Mesodermal cell (in vitro differentiated cells): ENCODE measurements at regions not wholly inside any gene's neighbourhood (a gene's known extent, or its start where the extent isn't known, plus 50 kb on each side); places are given as distances from the start of the nearest gene placed in this dataset.

Experiments
- H3K27ac ChIP-seq: 2 replicates; pipeline ENCODE4 v1.7.0; 2013; ENCODE audit warnings: mild to moderate bottlenecking, low read depth, low read length, moderate library complexity; ENCODE audit not compliant: severe bottlenecking
- H3K36me3 ChIP-seq: 2 replicates; pipeline ENCODE4 v1.7.1; 2013; ENCODE audit warnings: mild to moderate bottlenecking, low read length, moderate library complexity; ENCODE audit not compliant: control insufficient read depth, insufficient read depth
- H3K4me1 ChIP-seq: one replicate; pipeline ENCODE4 v1.7.1; 2013; ENCODE audit warnings: mild to moderate bottlenecking, low read length; ENCODE audit not compliant: insufficient read depth, control insufficient read depth, poor library complexity, severe bottlenecking
- H3K4me3 ChIP-seq: 2 replicates; pipeline ENCODE4 v1.7.0; 2013; ENCODE audit warnings: low read length, control low read depth, mild to moderate bottlenecking; ENCODE audit not compliant: insufficient read depth, poor library complexity, severe bottlenecking; ENCODE audit errors: extremely low read depth
- H3K9me3 ChIP-seq: 2 replicates; pipeline ENCODE4 v1.7.1; 2013; ENCODE audit warnings: mild to moderate bottlenecking, low read length, moderate library complexity; ENCODE audit not compliant: control insufficient read depth
- WGBS, 2 experiments: methylation state at CpG; one replicate each; pipeline ENCODE4 v1.1.5; 2013; ENCODE audit warnings: missing lambda C conversion rate in 2 of 2; ENCODE audit not compliant: insufficient coverage in 2 of 2; 5-methylcytosine and 5-hydroxymethylcytosine counted together

DNA sequence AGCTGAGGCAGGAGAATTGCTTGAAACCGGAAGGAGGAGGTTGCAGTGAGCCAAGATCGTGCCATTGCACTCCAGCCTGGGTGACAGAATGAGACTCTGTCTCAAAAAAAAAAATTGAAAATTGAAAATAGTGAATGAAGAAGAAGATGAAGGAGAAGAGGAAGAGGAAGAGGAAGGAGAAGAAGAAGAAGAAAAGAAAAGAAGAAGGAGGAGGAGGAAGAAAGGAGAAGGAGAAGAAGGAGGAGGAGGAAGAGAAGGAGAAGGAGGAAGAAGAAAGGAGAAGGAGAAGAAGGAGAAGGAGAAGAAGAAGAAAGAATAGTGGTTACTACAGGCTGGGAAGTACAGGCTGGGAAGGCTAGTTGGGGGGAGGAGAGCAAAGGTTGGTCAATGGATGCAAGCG, 124.3 kb upstream of the CPSF6 start:
- no peaks in the 10 kb centered on the region for H3K4me1 ChIP-seq
- no peak overlapping the region for H3K27ac ChIP-seq
- no peaks in the 10 kb centered on the region for H3K36me3 ChIP-seq
- no peaks in the 10 kb centered on the region for H3K9me3 ChIP-seq
- WGBS, 2 experiments = 86 to 94% methylated on average over 1 to 2 of the region's 3 CpGs
- H3K4me3 ChIP-seq = no peak overlapping the region

DNA sequence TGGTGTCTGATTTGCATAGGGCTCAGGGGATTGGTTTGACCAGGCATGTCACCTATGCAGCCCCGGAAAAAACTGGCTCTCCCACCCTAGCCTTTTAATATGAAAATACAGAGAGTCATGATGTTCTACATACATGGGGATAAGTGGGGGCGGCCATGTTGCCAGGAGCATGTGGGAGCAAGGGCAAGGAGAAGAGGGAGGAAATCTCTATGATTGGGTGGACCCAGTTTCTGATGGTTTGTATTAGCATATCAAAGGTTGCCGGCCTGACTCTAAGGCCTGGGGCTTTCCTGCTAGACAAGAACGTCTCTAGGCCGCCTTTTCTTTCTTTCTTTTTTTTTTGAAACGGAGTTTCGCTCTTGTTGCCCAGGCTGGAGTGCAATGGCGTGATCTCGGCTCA, 123.4 kb upstream of the CPSF6 start:
- H3K27ac ChIP-seq = no peak overlapping the region
- no peaks in the 10 kb centered on the region for H3K36me3 ChIP-seq
- 63% methylated on average over 4 of the region's 9 CpGs; no CpG with 5 or more reads in 1 of the 2 experiments for WGBS, 2 experiments
- no peaks in the 10 kb centered on the region for H3K4me1 ChIP-seq
- no peaks in the 10 kb centered on the region for H3K9me3 ChIP-seq
- no peak overlapping the region for H3K4me3 ChIP-seq

DNA sequence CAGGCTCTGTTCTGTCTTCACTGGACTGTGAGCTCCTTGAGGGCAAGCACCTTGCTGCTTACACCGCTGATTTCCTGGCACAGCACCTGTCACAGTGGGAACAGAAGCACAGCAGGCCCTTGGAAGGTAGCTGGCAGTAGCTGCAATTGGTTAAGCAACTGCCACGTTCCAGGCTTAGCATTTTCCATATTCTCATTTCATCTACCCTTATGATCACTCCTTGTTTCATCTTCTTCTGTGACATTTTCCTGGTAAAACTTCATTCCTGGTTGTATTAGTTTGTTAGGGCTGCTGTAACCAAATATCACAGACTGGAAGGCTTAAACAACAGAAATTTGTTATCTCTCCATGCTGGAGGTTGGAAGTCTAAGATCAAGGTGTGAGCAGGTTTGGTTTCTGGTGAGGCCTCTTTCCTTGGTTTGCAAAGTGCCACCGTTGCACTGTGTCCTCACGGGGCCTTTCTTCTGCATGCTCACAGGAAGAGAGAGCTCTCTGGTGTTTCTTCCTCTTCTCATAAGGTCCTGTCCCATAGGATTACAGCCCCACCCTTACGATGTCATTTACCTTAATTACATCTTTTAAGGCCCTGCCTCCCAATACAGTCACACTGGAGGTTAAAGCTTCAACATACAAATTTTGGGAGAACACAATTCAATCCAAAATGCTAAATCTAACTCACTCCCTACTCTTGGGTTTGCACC, 121.7 kb upstream of the CPSF6 start:
- 90 to 94% methylated on average over 4 of the region's 5 CpGs for WGBS, 2 experiments
- Histone ChIP-seq H3K27ac (no peak overlapping the region), H3K4me3 (no peak overlapping the region), H3K4me1 (no peaks in the 10 kb centered on the region), H3K36me3 (no peaks in the 10 kb centered on the region), H3K9me3 (no peaks in the 10 kb centered on the region)

DNA sequence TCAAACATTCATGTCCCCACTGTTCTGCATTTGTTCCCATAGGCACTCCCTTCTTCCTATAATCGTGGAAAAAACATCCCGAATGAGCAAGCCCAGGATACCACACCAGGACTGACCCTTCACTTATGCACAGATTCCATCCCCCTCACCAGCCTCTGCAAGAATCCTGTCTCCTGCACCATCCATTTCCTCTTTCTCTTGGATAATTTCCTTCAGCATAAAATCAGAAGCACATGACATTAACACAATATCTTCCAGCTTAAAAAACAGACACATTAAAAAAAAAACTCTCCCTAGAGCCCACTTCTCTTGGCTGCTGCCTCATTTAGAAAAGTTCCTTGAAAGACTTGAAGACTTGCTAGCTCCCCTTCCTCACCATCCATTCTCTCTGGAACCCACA, 120.9 kb upstream of the CPSF6 start:
- WGBS, 2 experiments = 79 to 89% methylated on average over 2 of the region's 2 CpGs
- Histone ChIP-seq H3K27ac (no peak overlapping the region), H3K4me3 (no peak overlapping the region), H3K4me1 (no peaks in the 10 kb centered on the region), H3K36me3 (no peaks in the 10 kb centered on the region), H3K9me3 (no peaks in the 10 kb centered on the region)

DNA sequence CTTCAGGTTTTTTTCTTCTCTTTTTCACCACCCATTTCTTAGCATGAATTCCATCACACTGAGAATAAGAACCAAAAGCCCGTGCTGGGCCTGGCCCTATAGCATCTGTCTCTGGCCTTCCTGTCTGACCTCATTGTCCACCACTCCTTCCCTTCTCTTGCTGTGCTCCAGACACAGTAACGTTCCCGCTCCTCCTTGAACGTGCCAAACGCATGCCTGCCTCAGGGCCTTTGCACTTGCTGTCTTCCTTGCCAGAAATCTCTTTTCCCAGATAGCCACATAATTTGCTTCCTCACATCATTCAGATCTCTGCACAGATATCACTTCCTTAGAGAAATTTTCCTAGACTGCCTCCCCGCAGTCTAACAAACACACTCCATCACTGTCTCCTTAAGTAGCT, 119.6 kb upstream of the CPSF6 start:
- H3K9me3 ChIP-seq = no peaks in the 10 kb centered on the region
- no peaks in the 10 kb centered on the region for H3K36me3 ChIP-seq
- H3K4me3 ChIP-seq = no peak overlapping the region
- H3K27ac ChIP-seq = no peak overlapping the region
- WGBS, 2 experiments = 93 to 96% methylated on average over 5 of the region's 6 CpGs
- no peaks in the 10 kb centered on the region for H3K4me1 ChIP-seq

DNA sequence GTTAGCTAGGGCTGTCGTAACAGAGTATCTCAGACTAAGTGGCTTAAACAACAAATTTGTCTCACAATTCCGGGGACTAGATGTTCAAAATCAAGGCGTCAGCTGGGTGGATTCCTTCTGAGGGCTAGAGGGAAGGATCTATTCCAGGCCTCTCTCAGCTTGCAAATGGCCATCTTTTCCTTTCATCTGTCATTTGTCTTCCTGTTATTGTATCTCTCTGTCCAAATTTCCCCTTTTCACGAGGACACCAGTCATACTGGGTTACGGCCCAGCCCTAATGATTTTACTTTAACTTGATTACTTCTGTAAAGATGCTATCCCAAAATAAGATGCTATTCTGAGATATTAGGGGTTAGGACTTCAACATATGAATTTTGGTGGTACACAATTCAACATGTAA, 119.0 kb upstream of the CPSF6 start:
- 94 to 95% methylated on average over 3 to 4 of the region's 5 CpGs for WGBS, 2 experiments
- Histone ChIP-seq H3K27ac (no peak overlapping the region), H3K4me3 (no peak overlapping the region), H3K9me3 (no peaks in the 10 kb centered on the region), H3K36me3 (no peaks in the 10 kb centered on the region), H3K4me1 (no peaks in the 10 kb centered on the region)

DNA sequence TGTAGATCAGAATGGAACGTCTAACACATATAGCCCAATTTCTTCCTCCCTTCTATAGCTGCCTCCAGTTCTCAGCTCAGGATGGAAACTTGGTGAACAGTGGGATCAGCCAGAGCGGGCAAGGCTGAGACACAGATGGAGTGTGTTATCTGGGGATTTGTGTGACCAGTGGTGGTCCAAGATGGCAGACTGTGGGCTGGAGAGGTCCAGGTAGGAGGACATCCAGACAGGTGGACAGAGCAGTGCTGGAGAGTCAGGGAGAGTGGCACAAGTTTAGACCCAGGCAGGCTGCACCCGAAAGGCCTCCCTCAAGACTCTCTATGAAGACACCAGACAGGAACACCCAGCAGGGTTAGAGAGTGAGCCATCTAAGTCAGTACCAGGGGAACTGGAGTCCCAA, 116.1 kb upstream of the CPSF6 start:
- Histone ChIP-seq H3K4me1 (no peaks in the 10 kb centered on the region), H3K9me3 (no peaks in the 10 kb centered on the region), H3K4me3 (no peak overlapping the region), H3K36me3 (no peaks in the 10 kb centered on the region), H3K27ac (no peak overlapping the region)
- WGBS, 2 experiments = 84 to 93% methylated on average over 2 of the region's 3 CpGs

DNA sequence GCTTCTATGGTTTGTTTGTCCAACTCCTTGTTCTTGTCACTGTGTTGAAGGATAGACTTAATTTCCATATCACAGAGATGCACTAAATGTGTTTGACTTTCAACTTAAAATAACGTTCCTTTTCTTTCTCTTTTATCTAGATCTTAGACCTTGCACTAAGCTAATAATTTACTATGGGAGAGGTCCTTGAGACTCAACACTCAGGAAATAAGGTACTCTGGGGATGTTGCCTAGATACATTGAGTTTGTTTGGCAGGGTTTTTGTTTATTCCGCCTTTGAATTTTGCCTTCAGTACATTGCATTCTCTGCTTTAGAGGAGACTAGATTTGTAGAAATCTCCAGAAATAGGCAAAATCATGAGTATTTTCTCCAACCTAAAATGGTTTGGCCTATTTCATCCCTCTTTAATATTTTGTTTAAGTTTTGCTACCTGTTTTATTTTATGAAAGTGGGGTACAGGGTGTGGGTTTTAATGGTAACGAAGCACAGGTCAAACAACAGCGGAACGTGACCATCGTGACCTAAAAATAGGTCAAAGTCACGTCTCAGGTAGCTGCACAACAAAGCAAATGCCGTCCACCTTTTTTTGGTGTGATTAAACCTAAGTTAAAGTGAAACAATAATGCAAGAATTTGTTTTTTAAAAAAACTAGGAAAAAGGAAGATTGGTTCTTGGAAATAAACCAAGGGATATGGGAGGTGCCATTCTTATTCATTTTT, 115.3 kb upstream of the CPSF6 start:
- 95 to 97% methylated on average over 6 of the region's 8 CpGs for WGBS, 2 experiments
- Histone ChIP-seq H3K36me3 (no peaks in the 10 kb centered on the region), H3K4me1 (no peaks in the 10 kb centered on the region), H3K4me3 (no peak overlapping the region), H3K27ac (no peak overlapping the region), H3K9me3 (no peaks in the 10 kb centered on the region)

DNA sequence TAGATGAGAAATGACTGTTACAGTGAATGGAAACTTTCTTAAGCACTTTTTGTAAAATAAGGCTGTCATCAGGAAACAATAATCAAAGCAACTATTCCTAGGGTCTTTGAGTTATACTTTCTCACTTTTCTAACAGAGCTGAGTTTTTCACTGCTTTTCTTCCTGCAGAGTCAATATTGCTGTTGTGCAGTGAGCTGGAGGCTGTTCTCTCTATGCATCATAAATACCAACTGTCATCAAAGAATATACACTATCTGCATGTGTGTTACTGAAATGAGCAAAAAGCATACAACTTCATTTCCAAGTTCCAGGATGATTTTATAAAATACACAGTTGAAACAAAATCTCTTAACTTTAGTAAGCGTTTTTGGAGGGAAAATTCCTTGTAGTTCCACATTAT, 110.4 kb upstream of the CPSF6 start:
- Histone ChIP-seq H3K27ac (no peak overlapping the region), H3K4me1 (no peaks in the 10 kb centered on the region), H3K36me3 (no peaks in the 10 kb centered on the region), H3K4me3 (no peak overlapping the region), H3K9me3 (no peaks in the 10 kb centered on the region)
- WGBS, 2 experiments = no CpG with 5 or more reads among the region's 1 CpG

DNA sequence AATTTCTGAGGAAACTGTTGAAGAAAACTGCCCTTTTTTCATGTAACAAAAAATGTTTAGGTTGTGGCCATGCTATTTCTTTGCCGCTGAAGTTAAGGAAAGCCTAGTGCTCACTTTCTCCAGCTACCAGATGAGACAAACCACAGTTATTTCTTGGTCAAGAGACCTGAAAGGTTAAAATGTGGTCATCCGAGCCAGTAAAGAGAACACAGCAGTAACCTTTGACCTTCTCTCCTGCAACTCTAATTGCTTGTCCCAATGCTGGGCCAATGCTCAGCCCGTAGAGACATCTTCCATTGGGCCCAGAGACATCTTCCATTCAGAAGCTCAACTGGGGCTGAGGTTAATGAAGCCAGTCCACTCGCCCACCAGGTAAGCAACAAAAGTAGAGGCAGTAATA, 109.8 kb upstream of the CPSF6 start:
- no peaks in the 10 kb centered on the region for H3K9me3 ChIP-seq
- H3K36me3 ChIP-seq = no peaks in the 10 kb centered on the region
- H3K4me3 ChIP-seq = no peak overlapping the region
- WGBS, 2 experiments = 87 to 95% methylated on average over 4 of the region's 4 CpGs
- H3K27ac ChIP-seq = no peak overlapping the region
- H3K4me1 ChIP-seq = no peaks in the 10 kb centered on the region

DNA sequence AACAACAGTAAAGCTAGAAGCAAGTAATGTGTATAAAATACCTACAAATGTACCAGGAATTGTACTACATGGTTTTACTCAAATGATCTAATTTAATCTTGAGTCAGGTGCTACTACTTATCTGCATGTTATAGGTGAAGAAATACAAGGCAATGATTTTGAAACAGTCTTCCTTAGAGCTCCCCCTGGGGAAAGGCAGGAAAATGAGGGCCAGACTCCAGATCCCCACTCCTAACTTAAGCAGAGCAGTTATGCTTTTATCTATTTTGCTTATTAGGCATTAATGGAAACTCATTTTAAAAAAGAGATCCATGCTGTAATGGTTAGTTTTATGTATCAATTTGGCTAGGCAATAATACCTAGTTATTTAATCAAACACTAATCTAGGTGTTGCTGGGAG, 109.3 kb upstream of the CPSF6 start:
- H3K27ac ChIP-seq = no peak overlapping the region
- no peaks in the 10 kb centered on the region for H3K4me1 ChIP-seq
- no peak overlapping the region for H3K4me3 ChIP-seq
- H3K36me3 ChIP-seq = no peaks in the 10 kb centered on the region
- H3K9me3 ChIP-seq = no peaks in the 10 kb centered on the region
